ENCODE measurements at regions not wholly inside any gene's neighbourhood (a gene's known extent, or its start where the extent isn't known, plus 50 kb on each side); places are given as distances from the start of the nearest gene placed in this dataset.

GRCh38 chr4:151583157-151583914 is 174.4 kb downstream of the FHIP1A start:
- WGBS: 76% methylated on average over 4 of the region's 4 CpGs
- Histone ChIP-seq H3K4me1 (ENCODE audit: control insufficient read depth in 4 of 4, insufficient read depth in 4 of 4, low read length in 3 of 4) (no peaks in the 10 kb centered on the region), H3K4me3 (ENCODE audit: low read depth in 1 of 3, low read length in 3 of 3) (no peak overlapping the region), H3K9me3 (ENCODE audit: control insufficient read depth in 4 of 4, low read length in 3 of 4) (no peaks in the 10 kb centered on the region), H3K27me3 (ENCODE audit: control insufficient read depth in 4 of 4, insufficient read depth in 4 of 4, low read length in 3 of 4) (no peaks in the 10 kb centered on the region), H3K27ac (ENCODE audit: low read depth in 1 of 2, low read length in 2 of 2) (no peak overlapping the region), H3K36me3 (ENCODE audit: control insufficient read depth in 4 of 4, insufficient read depth in 3 of 4, low read depth in 1 of 4, low read length in 3 of 4) (no peaks in the 10 kb centered on the region), H3K9ac (ENCODE audit: low read depth in 1 of 2, low read length in 2 of 2) (no peak overlapping the region)
- DNase-seq (ENCODE audit: low spot score): no peak
- TF ChIP-seq HNF4A (conservative IDR thresholded peaks at IDR 0.05) (no peak), YY1 (IDR thresholded peaks at IDR 0.05) (no peak), SP1 (IDR thresholded peaks at IDR 0.05) (no peak), TAF1 (conservative IDR thresholded peaks at IDR 0.05) (no peak), CTCF (IDR thresholded peaks at IDR 0.05; ENCODE audit: low read depth, low read length, missing input control) (no peak), RXRA (IDR thresholded peaks at IDR 0.05) (no peak), ATF3 (IDR thresholded peaks at IDR 0.05) (no peak), RAD21 (IDR thresholded peaks at IDR 0.05) (no peak), EGR1 (IDR thresholded peaks at IDR 0.05; ENCODE audit: low read depth in 2 of 2) (no peak), HNF4G (IDR thresholded peaks at IDR 0.05) (no peak), NR2F2 (IDR thresholded peaks at IDR 0.05) (no peak), JUND (IDR thresholded peaks at IDR 0.05) (no peak), FOXA1 (IDR thresholded peaks at IDR 0.05) (no peak), MAX (IDR thresholded peaks at IDR 0.05) (no peak), GABPA (IDR thresholded peaks at IDR 0.05 in 1 of 2, conservative IDR thresholded peaks at IDR 0.05 in 1 of 2) (no peak), FOXA2 (IDR thresholded peaks at IDR 0.05) (no peak), ZBTB33 (IDR thresholded peaks at IDR 0.05) (no peak), REST (IDR thresholded peaks at IDR 0.05) (no peak)
